Breast epithelium (tissue), 4 donors: ENCODE measurements at regions not wholly inside any gene's neighbourhood (a gene's known extent, or its start where the extent isn't known, plus 50 kb on each side); places are given as distances from the start of the nearest gene placed in this dataset.

Experiments
- DNase-seq, 2 donors: peaks; one replicate each; pipeline ENCODE4 v3.0.0-alpha.2; 2019; ENCODE audit warnings: low spot score in 2 of 2
- H3K27ac ChIP-seq, 2 donors: fragments of 200-600 bp; sonication (generic) in 1 of 2; one replicate each; pipeline ENCODE4 v1.5.1; 2016 to 2019; ENCODE audit warnings: mild to moderate bottlenecking in 1 of 2
- H3K27me3 ChIP-seq, 2 donors: fragments of 200-600 bp; sonication (generic) in 1 of 2; one replicate each; pipeline versions ENCODE4 v1.5.1 to v1.6.0; 2017 to 2019; ENCODE audit warnings: control low read depth in 1 of 2, mild to moderate bottlenecking in 1 of 2
- H3K36me3 ChIP-seq: fragments of 200-600 bp; one replicate; pipeline ENCODE4 v1.5.1; 2019
- H3K4me1 ChIP-seq, 2 donors: fragments of 200-600 bp; sonication (generic); one replicate each; pipeline ENCODE4 v1.5.1; 2016 to 2019; ENCODE audit warnings: control low read depth in 1 of 2
- H3K4me3 ChIP-seq, 3 donors: fragments of 200-600 bp; sonication (generic); 1 replicate in 2 of 3; 2 replicates in 1 of 3; pipeline ENCODE4 v1.5.1; 2016 to 2019; ENCODE audit warnings: mild to moderate bottlenecking in 3 of 3, moderate library complexity in 2 of 3
- H3K9me3 ChIP-seq, 2 donors: fragments of 200-600 bp; sonication (generic) in 1 of 2; one replicate each; pipeline ENCODE4 v1.5.1; 2016 to 2019; ENCODE audit warnings: control low read depth in 1 of 2
- POLR2A ChIP-seq: fragments of 450-650 bp; IDR thresholded peaks from one replicate; pipeline ENCODE4 v1.6.1; 2016; ENCODE audit warnings: antibody characterized with exemption, mild to moderate bottlenecking, moderate library complexity
- POLR2AphosphoS5 ChIP-seq, 3 donors: sonication (generic); formaldehyde crosslinking; IDR thresholded peaks; one replicate each; pipeline ENCODE4 v1.6.1; 2017; ENCODE audit warnings: antibody characterized with exemption in 3 of 3
- intact Hi-C: fragments of 100-400 bp; cut with DNase I; formaldehyde crosslinking; loops from one replicate; pipeline ENCODE4 v1.15.1; 2023; ENCODE audit warnings: low total_unique reads
- TF ChIP-seq, protein P1 (sequence below), 3 donors: fragments of 450-650 bp; IDR thresholded peaks; one replicate each; pipeline ENCODE4 v1.5.1; 2016 to 2017; ENCODE audit warnings: antibody characterized with exemption in 3 of 3, mild to moderate bottlenecking in 3 of 3, moderate library complexity in 3 of 3

GRCh38 chr5:61641748-61642565 lies 309.9 kb downstream of the ZSWIM6 start:
- DNase-seq: no peak
- Histone ChIP-seq H3K4me1 (no peaks in the 10 kb centered on the region), H3K27ac (no peak overlapping the region), H3K9me3 (no peaks in the 10 kb centered on the region), H3K36me3 (no peaks in the 10 kb centered on the region), H3K27me3 (no peaks in the 10 kb centered on the region), H3K4me3 (no peak overlapping the region)
- TF ChIP-seq, protein P1, sequence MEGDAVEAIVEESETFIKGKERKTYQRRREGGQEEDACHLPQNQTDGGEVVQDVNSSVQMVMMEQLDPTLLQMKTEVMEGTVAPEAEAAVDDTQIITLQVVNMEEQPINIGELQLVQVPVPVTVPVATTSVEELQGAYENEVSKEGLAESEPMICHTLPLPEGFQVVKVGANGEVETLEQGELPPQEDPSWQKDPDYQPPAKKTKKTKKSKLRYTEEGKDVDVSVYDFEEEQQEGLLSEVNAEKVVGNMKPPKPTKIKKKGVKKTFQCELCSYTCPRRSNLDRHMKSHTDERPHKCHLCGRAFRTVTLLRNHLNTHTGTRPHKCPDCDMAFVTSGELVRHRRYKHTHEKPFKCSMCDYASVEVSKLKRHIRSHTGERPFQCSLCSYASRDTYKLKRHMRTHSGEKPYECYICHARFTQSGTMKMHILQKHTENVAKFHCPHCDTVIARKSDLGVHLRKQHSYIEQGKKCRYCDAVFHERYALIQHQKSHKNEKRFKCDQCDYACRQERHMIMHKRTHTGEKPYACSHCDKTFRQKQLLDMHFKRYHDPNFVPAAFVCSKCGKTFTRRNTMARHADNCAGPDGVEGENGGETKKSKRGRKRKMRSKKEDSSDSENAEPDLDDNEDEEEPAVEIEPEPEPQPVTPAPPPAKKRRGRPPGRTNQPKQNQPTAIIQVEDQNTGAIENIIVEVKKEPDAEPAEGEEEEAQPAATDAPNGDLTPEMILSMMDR (IDR thresholded peaks at IDR 0.05): peak in 2 of 3 donors; percentile 14 to 16
- TF ChIP-seq POLR2AphosphoS5 (IDR thresholded peaks at IDR 0.05) (no peak), POLR2A (no peak)
- intact Hi-C loops: no loop called here

GRCh38 chr5:61647672-61648071 lies 315.6 kb downstream of the ZSWIM6 start:
- DNase-seq: no peak
- intact Hi-C loops: no loop called here
- Histone ChIP-seq H3K36me3 (no peaks in the 10 kb centered on the region), H3K27me3 (no peaks in the 10 kb centered on the region), H3K4me3 (no peak overlapping the region), H3K9me3 (no peaks in the 10 kb centered on the region), H3K27ac (no peak overlapping the region), H3K4me1 (no peaks in the 10 kb centered on the region)
- TF ChIP-seq, protein P1 (IDR thresholded peaks at IDR 0.05): no peak
- TF ChIP-seq POLR2AphosphoS5 (IDR thresholded peaks at IDR 0.05) (no peak), POLR2A (no peak)

- Histone ChIP-seq H3K27ac (no peak overlapping the region), H3K27me3 (no peaks in the 10 kb centered on the region), H3K36me3 (no peaks in the 10 kb centered on the region), H3K9me3 (no peaks in the 10 kb centered on the region), H3K4me1 (no peaks in the 10 kb centered on the region), H3K4me3 (no peak overlapping the region)
- TF ChIP-seq, protein P1 (IDR thresholded peaks at IDR 0.05): no peak
- intact Hi-C loops: no loop called here
- no peak for DNase-seq
Measured at GRCh38 chr5:61649231-61649630, 317.2 kb downstream of the ZSWIM6 start.

DNA sequence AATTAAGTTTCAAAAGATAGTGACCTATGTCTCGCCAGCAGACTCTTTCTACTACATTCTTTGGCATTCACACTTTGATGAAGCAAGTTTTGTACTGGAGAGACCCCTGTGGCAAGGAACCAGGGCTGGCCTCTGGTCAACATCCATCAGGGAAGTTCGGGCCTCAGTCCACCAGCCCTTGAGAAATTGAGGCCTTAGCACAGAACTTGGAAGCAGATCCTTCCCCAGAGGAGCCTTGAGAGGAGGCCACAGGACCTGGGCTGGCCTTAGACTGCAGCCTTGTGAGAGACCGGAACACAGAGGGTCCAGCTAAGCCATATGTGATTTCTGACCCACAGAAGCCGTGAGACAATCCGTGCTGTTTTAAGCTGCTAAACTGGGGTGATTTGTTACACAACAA lies 317.9 kb downstream of the ZSWIM6 start:
- no peaks in the 10 kb centered on the region for H3K36me3 ChIP-seq
- H3K4me3 ChIP-seq: no peak overlapping the region
- no peak for DNase-seq
- H3K27ac ChIP-seq: no peak overlapping the region
- intact Hi-C loops: no loop called here
- no peaks in the 10 kb centered on the region for H3K4me1 ChIP-seq
- TF ChIP-seq, protein P1 (IDR thresholded peaks at IDR 0.05): no peak
- TF ChIP-seq POLR2AphosphoS5 (IDR thresholded peaks at IDR 0.05): no peak
- TF ChIP-seq POLR2A: no peak
- H3K27me3 ChIP-seq: no peaks in the 10 kb centered on the region
- no peaks in the 10 kb centered on the region for H3K9me3 ChIP-seq

GRCh38 chr5:61650661-61651060 lies 318.6 kb downstream of the ZSWIM6 start:
- Histone ChIP-seq H3K27me3 (no peaks in the 10 kb centered on the region), H3K4me3 (no peak overlapping the region), H3K27ac (no peak overlapping the region), H3K9me3 (no peaks in the 10 kb centered on the region), H3K4me1 (no peaks in the 10 kb centered on the region), H3K36me3 (no peaks in the 10 kb centered on the region)
- no peak for DNase-seq
- TF ChIP-seq POLR2A (no peak), POLR2AphosphoS5 (IDR thresholded peaks at IDR 0.05) (no peak)
- TF ChIP-seq, protein P1 (IDR thresholded peaks at IDR 0.05): no peak
- intact Hi-C loops: no loop called here
